ENCODE measurements at regions not wholly inside any gene's neighbourhood (a gene's known extent, or its start where the extent isn't known, plus 50 kb on each side); places are given as distances from the start of the nearest gene placed in this dataset.

DNA sequence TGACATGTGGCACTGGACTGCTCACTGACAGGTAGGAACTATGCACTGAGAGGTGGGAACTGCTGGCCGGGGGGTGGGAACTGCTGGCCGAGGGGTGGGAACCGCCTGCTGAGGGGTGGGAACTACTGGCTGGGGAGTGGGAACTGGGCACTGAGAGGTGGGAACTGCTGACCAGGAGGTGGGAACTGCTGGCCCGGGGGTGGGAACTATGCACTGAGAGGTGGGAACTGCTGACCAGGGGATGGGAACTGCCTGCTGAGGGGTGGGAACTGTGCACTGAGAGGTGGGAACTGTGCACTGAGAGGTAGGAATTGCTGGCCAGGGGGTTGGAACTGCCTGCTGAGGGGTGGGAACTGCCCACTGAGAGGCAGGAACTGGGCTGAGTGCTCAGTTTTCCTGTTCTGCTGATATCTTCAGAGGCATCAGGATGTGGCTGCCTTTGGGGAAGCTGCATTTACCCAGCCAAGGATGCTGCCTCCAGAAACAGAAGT lies 90.2 kb downstream of the THBS2 start:
- DNase-seq (ENCODE audit: low read depth) (no peak), FAIRE-seq (no peak)
- Histone ChIP-seq H3K79me2 (ENCODE audit: insufficient read depth, low read length) (no peaks in the 10 kb centered on the region), H3K27ac (ENCODE audit: low read depth, low read length) (peak overlapping the region; percentile 97), H2AFZ (ENCODE audit: low read depth, low read length) (peak overlapping the region; percentile 42), H3K9me3 (ENCODE audit: insufficient read depth, low read depth, low read length) (no peaks in the 10 kb centered on the region), H3K36me3 (ENCODE audit: insufficient read depth, low read length) (no peaks in the 10 kb centered on the region), H3K4me2 (ENCODE audit: low read length) (peak overlapping the region; percentile 31), H3K27me3 (ENCODE audit: insufficient read depth, low read length) (no peaks in the 10 kb centered on the region), H4K20me1 (ENCODE audit: insufficient read depth, low read length) (no peaks in the 10 kb centered on the region), H3K9ac (ENCODE audit: low read length) (peak overlapping the region; percentile 74), H3K4me1 (ENCODE audit: insufficient read depth, low read length) (peaks cover 43% of the 10 kb centered on the region), H3K4me3 (ENCODE audit: insufficient read depth, low read depth, low read length) (no peak overlapping the region)
- H3K27me3 Mint-ChIP-seq (ENCODE audit: low read depth, unreplicated experiment), result no peaks in the 10 kb centered on the region
- H3K27ac Mint-ChIP-seq (ENCODE audit: unreplicated experiment), result peak overlapping the region; percentile 91
- TF ChIP-seq EZH2 (IDR thresholded peaks at IDR 0.05; ENCODE audit: insufficient read depth, low read length), result no peak
- TF ChIP-seq, protein P1, sequence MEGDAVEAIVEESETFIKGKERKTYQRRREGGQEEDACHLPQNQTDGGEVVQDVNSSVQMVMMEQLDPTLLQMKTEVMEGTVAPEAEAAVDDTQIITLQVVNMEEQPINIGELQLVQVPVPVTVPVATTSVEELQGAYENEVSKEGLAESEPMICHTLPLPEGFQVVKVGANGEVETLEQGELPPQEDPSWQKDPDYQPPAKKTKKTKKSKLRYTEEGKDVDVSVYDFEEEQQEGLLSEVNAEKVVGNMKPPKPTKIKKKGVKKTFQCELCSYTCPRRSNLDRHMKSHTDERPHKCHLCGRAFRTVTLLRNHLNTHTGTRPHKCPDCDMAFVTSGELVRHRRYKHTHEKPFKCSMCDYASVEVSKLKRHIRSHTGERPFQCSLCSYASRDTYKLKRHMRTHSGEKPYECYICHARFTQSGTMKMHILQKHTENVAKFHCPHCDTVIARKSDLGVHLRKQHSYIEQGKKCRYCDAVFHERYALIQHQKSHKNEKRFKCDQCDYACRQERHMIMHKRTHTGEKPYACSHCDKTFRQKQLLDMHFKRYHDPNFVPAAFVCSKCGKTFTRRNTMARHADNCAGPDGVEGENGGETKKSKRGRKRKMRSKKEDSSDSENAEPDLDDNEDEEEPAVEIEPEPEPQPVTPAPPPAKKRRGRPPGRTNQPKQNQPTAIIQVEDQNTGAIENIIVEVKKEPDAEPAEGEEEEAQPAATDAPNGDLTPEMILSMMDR (IDR thresholded peaks at IDR 0.05; ENCODE audit: insufficient read depth, low read depth, low read length), result no peak
- peaks cover 7% of the 10 kb centered on the region for H3K36me3 Mint-ChIP-seq (ENCODE audit: low read depth, unreplicated experiment)
- peaks cover 32% of the 10 kb centered on the region for H3K4me1 Mint-ChIP-seq (ENCODE audit: low read depth, unreplicated experiment)
- peaks cover 2% of the 10 kb centered on the region for H3K9me3 Mint-ChIP-seq (ENCODE audit: unreplicated experiment)
- H3K4me3 Mint-ChIP-seq (ENCODE audit: unreplicated experiment), result no peak overlapping the region

DNA sequence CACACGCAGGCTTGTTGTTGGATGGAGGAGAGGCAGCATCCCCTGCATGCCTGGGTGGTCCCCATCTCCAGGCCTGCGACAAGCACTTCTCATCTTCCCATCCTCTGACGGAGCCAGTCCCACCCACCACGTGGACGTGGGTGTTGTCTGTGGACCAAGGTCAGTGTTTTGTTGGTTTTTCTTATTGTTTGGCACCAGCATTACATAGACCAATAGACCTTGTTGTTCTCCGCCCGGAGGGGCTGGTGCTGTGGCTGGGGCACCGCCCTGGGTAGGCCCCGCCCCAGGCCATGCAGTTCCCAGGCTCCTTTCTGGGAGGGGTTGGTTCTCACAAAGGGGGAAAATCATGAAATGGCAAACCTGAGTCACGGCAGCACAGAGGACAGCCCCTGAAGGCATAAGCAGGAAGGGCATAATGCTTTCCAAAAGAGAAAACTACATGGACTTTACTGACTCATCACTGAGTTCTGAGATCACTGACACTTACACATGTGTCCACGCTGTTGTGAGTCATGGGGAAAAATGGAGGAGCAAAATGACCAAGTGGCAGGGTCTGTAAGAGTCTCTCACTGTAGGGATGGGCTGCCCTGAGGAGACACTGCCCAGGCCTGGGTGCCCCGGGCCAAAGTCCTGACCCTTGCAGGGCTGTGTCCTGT lies 90.8 kb downstream of the THBS2 start:
- peaks cover 42% of the 10 kb centered on the region for H3K4me1 ChIP-seq (ENCODE audit: insufficient read depth, low read length)
- H3K9me3 ChIP-seq (ENCODE audit: insufficient read depth, low read depth, low read length), result no peaks in the 10 kb centered on the region
- DNase-seq (ENCODE audit: low read depth), result peak; percentile 99
- H3K4me3 ChIP-seq (ENCODE audit: insufficient read depth, low read depth, low read length), result no peak overlapping the region
- H3K27ac Mint-ChIP-seq (ENCODE audit: unreplicated experiment), result peak overlapping the region; percentile 91
- H3K79me2 ChIP-seq (ENCODE audit: insufficient read depth, low read length), result no peaks in the 10 kb centered on the region
- peak; percentile 99 for FAIRE-seq
- no peak overlapping the region for H3K4me3 Mint-ChIP-seq (ENCODE audit: unreplicated experiment)
- no peaks in the 10 kb centered on the region for H4K20me1 ChIP-seq (ENCODE audit: insufficient read depth, low read length)
- H3K27me3 Mint-ChIP-seq (ENCODE audit: low read depth, unreplicated experiment), result no peaks in the 10 kb centered on the region
- peak overlapping the region; percentile 75 for H3K9ac ChIP-seq (ENCODE audit: low read length)
- H3K9me3 Mint-ChIP-seq (ENCODE audit: unreplicated experiment), result peaks cover 2% of the 10 kb centered on the region
- peaks cover 7% of the 10 kb centered on the region for H3K36me3 Mint-ChIP-seq (ENCODE audit: low read depth, unreplicated experiment)
- H3K4me2 ChIP-seq (ENCODE audit: low read length), result peak overlapping the region; percentile 51
- no peaks in the 10 kb centered on the region for H3K27me3 ChIP-seq (ENCODE audit: insufficient read depth, low read length)
- H3K4me1 Mint-ChIP-seq (ENCODE audit: low read depth, unreplicated experiment), result peaks cover 28% of the 10 kb centered on the region
- no peaks in the 10 kb centered on the region for H3K36me3 ChIP-seq (ENCODE audit: insufficient read depth, low read length)
- TF ChIP-seq, protein P1 (IDR thresholded peaks at IDR 0.05; ENCODE audit: insufficient read depth, low read depth, low read length), result no peak
- peak overlapping the region; percentile 97 for H3K27ac ChIP-seq (ENCODE audit: low read depth, low read length)
- peak overlapping the region; percentile 42 for H2AFZ ChIP-seq (ENCODE audit: low read depth, low read length)

DNA sequence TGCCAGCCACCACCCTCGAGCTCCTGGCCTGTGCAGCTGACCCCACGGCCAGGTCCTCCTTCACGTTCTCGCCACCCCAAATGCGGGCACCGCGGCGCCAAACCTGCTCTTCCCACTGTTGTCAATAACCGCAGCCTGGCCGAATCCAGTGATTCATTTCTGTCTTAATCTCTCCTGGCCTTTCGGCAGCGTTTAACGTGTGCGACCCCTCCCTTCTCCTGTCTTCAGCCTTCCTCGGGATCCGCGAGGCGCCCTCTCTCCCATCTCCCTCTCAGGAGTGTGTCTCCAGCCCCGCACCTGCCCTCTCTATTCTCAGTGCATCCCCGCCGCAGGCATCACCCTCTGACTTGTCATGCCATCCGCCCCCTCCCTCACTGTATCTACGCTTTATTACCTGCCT lies 91.4 kb downstream of the THBS2 start:
- H2AFZ ChIP-seq (ENCODE audit: low read depth, low read length), result no peak overlapping the region
- H3K4me2 ChIP-seq (ENCODE audit: low read length), result peak overlapping the region; percentile 51
- H3K27ac Mint-ChIP-seq (ENCODE audit: unreplicated experiment), result peak overlapping the region; percentile 91
- peaks cover 7% of the 10 kb centered on the region for H3K36me3 Mint-ChIP-seq (ENCODE audit: low read depth, unreplicated experiment)
- H3K79me2 ChIP-seq (ENCODE audit: insufficient read depth, low read length), result no peaks in the 10 kb centered on the region
- FAIRE-seq (no peak), DNase-seq (ENCODE audit: low read depth) (no peak)
- no peak overlapping the region for H3K4me3 Mint-ChIP-seq (ENCODE audit: unreplicated experiment)
- no peaks in the 10 kb centered on the region for H3K27me3 Mint-ChIP-seq (ENCODE audit: low read depth, unreplicated experiment)
- no peaks in the 10 kb centered on the region for H3K27me3 ChIP-seq (ENCODE audit: insufficient read depth, low read length)
- peaks cover 26% of the 10 kb centered on the region for H3K4me1 Mint-ChIP-seq (ENCODE audit: low read depth, unreplicated experiment)
- peaks cover 35% of the 10 kb centered on the region for H3K4me1 ChIP-seq (ENCODE audit: insufficient read depth, low read length)
- peak overlapping the region; percentile 75 for H3K9ac ChIP-seq (ENCODE audit: low read length)
- H4K20me1 ChIP-seq (ENCODE audit: insufficient read depth, low read length), result no peaks in the 10 kb centered on the region
- no peak for TF ChIP-seq EZH2 (IDR thresholded peaks at IDR 0.05; ENCODE audit: insufficient read depth, low read length)
- TF ChIP-seq, protein P1 (IDR thresholded peaks at IDR 0.05; ENCODE audit: insufficient read depth, low read depth, low read length), result no peak
- H3K9me3 ChIP-seq (ENCODE audit: insufficient read depth, low read depth, low read length), result no peaks in the 10 kb centered on the region
- peaks cover 2% of the 10 kb centered on the region for H3K9me3 Mint-ChIP-seq (ENCODE audit: unreplicated experiment)
- H3K27ac ChIP-seq (ENCODE audit: low read depth, low read length), result peak overlapping the region; percentile 97
- H3K4me3 ChIP-seq (ENCODE audit: insufficient read depth, low read depth, low read length), result no peak overlapping the region
- H3K36me3 ChIP-seq (ENCODE audit: insufficient read depth, low read length), result no peaks in the 10 kb centered on the region
